CD4-positive, alpha-beta T cell treated with Interleukin-12 subunit alpha and Interleukin-12 subunit beta, for 1 hour (primary cell): ENCODE measurements at regions not wholly inside any gene's neighbourhood (a gene's known extent, or its start where the extent isn't known, plus 50 kb on each side); places are given as distances from the start of the nearest gene placed in this dataset.
"Not testable (repeated sequence)": the region's sequence is repeated elsewhere in the genome, so short reads cannot be mapped to it uniquely, and the experiment has no call there.

ENCODE experiments used
- DNase-seq: peaks from one replicate; pipeline ENCODE4 v3.0.0-alpha.2; 2020

DNA sequence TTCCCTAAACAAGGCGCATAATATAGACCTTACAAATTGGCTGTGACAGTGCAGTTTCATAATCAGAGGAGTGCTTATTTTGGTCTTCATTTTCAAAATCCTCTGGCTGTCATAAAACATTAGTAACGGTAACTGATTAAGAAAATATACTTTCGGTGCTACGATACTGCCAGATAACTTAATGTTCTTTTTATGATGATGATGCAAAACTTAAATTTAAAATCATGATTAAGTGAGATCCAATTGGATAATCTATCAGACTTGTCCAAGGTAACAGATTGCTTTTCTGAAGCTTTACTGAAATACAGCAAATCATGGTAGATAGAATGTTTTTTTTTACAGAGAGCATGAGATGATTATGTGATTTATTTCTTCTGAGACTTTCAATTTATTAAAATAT lies 364.2 kb upstream of the CNTN3 start:
- DNase-seq = no peak

DNA sequence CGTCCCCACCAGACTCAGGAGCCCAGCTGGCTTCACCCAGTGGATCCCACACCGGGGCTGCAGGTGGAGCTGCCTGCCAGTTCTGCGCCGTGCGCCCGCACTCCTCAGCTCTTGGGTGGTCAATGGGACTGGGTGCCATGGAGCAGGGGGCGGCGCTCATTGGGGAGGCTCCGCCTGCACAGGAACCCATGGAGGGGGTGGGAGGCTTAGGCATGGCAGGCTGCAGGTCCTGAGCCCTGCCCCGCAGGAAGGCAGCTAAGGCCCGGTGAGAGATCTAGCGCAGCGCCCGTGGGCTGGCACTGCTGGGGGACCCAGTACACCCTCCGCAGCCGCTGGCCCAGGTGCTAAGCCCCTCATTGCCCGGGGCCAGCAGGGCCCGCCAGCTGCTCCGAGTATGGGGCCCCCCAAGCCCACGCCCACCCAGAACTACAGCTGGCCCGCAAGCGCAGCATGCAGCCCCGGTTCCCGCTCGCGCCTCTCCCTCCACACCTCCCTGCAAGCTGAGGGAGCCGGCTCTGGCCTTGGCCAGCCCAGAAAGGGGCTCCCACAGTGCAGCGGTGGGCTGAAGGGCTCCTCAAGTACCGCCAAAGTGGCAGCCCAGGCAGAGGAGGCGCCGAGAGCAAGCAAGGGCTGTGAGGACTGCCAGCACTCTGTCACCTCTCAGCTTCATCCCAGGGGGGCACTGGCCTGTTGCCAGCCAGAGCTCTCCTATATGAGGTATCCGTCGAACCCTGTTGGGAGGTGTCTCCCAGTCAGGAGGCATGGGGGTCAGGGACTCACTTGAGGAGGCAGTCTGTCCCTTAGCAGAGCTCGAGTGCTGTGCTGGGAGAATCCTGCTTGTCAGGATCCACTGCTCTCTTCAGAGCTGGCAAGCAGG lies 370.8 kb upstream of the CNTN3 start:
- DNase-seq = not testable (repeated sequence)

DNA sequence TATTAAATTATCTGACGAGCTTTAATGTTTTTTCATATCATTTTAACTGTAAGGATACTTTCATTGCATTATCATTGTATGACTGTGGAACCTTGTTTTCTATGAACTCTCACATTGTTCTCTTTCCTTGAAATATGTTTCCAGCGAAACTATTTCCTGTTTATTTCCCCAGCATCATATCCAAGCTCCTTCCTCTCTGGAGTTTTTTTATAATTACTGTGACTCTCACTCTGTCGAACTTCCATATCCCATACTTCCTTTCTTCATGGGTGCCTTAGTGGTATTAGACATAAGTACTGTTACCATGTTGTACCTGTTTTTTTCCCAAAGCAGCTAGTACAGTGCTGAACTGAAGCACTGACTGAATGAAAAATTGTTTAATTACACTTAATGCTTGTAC lies 373.6 kb upstream of the CNTN3 start:
- DNase-seq = no peak

DNA sequence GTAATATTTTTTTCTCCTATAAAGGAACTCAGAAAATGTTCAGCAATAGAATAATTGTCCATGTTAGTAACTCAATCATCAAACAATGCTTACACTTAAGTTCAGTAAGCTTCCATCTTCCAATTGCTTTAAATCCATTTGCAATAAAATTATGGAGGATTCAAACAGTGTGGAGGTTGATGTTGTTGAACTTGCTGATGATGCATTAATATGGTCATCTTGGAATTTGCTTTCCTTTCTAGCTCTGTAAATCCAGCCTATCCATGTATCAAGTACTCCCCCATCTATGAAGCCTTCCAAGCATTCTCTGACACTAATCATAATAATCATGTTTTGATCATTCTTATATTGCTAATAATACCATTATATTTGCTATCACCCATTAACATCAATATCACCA lies 378.4 kb upstream of the CNTN3 start:
- DNase-seq = no peak

DNA sequence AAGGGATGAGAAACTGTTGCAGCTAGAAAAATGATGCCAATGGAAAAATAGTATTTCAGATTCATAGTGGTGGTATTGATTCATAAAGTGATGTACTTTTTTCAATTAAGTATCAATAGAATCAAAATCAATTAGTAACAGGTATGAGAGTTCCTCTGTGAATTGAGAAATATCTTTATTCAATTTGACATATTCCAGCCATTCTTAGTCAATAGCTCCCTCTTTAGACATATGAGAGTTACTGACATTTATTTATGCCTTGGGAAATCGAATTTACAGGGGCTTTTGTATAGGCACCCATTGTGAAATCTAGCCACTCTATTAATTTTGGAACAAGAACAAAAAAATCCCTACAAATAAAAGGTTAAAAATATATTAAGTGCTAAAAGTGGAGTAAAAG lies 386.9 kb upstream of the CNTN3 start:
- no peak for DNase-seq

DNA sequence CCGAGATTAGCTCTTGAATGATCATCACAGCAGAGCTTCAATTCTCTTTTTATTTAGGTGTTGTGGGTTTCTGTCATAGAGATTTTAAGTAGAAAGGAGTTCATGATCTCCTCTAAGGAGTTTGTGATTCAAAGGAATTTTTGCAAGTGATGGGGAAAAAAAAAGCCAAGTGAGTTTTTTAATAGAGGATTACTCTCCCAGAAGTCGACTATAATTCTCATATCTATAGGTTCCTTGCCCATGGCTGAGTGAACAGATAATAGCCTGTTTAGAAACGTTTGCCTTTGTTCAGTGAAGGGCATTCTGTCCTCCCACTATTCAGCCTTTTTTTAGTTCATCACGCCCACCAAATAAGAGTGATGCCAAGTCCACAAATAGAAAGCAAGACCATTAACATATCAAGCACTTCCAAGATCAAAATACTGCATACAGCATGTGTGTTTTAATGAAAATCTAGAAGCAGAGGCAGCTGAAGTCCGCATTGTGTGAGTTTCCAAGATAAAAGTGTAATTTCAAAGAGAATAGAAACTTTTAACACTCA lies 398.4 kb upstream of the CNTN3 start:
- DNase-seq = no peak

DNA sequence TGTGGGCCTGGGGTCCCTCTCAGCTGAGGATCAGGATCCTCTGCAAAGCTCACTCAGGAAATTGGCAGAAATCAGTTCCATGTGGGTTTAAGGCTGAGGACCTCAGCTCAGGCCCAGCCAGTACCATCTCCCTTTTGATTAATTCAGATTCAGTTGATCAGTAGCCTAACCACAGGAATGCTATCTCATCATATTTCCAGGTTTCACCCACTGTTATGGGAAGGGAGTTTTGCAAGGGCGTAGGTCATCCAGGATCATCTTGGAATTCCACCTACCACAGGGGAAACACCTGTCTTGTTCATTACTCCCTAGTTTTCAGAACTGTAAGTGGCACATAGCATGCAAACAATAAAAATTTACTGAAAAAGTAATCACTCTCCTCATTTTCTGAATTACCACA lies 399.5 kb upstream of the CNTN3 start:
- no peak for DNase-seq

DNA sequence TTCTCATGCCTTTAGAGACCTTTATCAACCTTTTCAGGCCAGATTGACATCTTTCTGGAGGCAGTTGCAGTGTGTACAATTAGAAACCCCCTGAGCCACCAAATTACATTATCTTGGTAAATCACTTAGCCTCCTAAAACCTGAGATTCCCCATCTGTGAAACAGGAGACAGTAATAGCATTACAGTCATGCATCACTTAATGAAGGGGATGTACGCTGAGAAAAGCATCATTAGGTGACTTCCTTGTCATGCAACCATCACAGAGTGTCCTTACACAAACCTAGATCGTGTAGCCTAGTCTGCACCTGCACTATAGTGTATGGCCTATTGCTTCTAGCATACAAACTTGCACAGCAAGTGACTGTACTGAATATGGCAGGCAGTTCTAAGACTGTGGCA lies 400.8 kb upstream of the CNTN3 start:
- no peak for DNase-seq

DNA sequence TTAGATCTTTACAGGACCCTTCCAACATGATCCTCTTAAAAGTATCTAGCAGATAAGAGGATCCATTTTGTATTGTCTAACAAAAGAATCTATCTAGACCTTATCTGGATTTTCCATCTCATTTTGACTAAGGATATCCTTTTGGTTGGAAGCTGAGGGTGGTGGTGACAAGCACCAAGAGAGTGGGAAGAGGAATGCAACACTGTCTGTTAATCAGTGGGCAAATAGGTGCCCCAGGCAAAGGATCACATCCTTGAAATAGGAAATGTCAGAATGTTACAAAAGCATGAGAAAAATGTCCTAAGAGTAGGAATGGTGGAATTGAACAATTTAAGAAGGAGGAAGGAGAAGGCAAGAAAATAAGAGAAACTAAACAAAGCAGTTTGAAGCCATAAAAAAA lies 420.7 kb upstream of the CNTN3 start:
- DNase-seq = no peak

DNA sequence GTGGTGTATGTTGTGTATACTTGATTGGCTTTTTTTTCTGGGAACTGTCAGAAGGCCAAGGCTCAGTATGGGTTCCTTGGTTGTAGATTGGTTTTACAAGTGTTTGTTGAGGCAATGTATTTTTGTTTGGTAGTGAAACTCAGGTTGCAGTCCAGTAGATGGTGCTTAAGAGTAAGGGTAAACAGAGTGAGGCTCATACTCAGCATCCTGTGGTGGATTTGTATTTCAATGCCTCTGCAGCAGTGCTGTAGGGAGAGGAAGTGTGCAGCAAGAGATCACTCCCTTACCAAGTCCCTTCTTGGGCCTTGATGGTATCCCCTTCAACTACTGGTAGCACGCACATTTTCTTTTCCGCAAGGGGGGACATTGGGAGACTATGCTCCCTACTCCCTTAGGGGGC lies 428.5 kb upstream of the CNTN3 start:
- DNase-seq = no peak

DNA sequence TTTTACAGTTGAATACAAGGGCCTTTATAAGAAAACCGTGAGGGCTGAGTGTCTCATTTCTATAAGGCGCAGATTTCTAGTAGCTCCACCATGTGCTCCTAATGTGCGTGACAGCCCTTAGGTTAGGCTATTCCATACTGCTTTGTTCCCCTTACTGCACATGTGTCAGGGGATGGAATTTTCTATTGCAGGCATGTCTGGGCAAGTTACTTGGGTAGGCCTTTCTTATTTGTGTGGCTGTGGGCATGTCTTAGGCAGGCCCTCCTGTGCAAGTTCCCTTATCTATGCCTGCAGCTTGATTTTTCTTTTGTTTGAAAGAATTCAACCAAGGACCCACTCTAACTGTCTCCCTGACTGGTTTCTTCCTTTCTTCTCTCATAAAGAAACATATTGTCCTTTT lies 434.2 kb upstream of the CNTN3 start:
- DNase-seq = no peak

DNA sequence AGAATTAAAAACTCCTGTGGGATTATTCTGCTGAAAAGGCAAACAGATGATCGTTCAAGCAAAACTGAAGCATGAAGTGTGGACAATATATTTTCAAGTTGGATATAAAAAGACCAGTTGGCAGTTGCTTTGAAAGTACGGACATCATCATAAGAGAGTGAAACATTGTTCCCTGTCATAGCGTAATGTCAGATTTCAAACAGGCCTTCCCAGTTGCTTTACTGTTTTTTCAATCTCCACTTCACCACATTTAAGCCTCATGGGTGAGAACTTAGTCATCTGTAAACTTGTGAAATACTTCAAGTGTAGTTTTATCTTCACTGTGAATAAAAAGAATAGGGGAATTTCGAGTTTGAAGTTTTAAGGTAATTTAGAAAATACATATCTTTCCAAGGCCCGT lies 435.1 kb upstream of the CNTN3 start:
- DNase-seq = no peak

DNA sequence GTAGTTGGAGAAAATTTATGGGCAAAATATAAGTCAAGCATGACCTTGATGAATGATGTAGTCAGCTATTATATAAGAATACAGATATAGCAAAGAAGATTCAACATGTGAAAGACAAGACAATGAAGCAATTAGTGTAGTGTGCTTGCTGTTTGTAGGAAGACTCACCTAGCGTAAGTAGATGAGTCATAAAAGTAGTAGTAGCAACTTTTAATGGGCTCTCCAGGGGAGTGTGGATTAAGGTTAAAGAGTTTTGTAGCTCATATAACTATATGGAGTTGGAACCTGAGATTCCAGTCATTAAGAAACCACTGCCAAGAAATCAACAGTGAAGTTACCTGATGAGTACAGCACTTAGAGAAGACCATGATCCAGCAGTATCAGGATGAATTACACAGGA lies 444.7 kb upstream of the CNTN3 start:
- no peak for DNase-seq

DNA sequence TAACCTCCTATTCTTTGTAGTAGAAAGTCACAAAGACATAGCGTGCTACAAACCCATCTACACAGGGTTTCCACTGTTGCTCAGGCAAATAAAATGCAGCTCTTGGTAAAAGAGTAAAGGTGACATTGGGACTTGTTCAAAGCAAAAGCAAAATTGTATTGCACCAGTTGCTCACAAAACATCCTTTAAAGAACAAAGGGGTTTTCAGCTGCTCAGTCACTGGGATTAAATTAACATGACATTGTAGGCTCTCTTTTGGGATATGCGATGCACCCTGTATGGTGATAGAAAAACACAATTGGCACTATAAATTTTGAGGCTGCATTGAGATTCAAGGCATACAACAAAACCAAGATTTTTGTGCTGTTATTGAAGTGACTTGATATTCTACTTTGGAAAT lies 447.3 kb upstream of the CNTN3 start:
- DNase-seq = no peak

DNA sequence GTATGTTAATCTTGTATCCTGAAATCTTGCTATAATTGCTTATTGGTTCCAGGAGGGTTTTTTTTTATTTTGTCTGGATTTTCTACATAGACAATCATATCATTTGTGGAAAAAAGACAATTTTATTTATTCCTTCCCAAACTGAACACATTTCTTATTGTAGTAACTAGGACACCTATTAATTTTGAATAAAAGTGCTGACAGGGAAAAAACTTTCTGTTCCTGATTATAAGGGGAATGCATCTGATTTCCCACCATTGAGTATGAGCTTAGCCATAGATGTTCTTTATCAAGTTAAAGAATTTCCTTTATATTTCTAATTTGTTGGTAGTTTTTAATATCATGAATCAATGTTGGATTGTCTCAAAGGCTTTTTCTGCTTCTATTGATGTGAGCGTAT lies 460.7 kb upstream of the CNTN3 start:
- no peak for DNase-seq

DNA sequence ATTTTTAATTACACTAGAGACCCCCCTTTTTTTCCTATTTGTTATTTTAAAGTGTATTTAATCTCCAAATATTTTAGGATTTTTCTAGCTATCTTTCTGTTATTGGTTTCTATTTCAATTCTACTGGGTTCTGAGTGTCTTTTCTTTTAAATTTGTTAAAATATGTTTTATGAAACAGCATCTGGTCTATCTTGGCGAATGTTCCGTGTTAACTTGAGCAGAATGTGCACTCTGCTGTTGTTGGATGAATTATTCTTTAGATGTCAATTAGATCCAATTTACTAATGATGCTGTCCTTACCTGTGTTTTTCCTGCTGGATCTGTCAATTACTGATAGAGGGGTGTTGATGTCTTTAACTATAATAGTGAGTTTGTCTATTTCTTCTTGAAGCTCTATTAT lies 462.0 kb upstream of the CNTN3 start:
- DNase-seq = no peak

DNA sequence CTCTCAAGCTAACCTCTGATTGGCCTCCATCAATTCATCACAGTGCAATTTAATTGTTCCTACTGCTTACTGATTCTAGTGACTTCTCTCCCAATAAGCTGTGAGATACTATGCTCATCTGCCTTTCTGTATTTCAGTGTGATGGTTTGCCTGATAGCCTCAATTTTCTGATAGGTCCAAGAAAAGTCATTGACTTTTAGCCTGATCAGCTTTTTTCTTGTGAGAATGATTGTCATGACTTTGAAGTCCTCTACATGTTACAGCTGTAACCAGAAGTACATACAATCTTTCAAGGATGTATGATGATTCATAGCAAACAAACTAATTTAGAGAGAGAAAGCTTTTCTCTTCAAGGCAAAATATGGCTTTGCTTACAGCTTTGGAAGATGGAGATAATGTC lies 463.8 kb upstream of the CNTN3 start:
- DNase-seq = no peak

DNA sequence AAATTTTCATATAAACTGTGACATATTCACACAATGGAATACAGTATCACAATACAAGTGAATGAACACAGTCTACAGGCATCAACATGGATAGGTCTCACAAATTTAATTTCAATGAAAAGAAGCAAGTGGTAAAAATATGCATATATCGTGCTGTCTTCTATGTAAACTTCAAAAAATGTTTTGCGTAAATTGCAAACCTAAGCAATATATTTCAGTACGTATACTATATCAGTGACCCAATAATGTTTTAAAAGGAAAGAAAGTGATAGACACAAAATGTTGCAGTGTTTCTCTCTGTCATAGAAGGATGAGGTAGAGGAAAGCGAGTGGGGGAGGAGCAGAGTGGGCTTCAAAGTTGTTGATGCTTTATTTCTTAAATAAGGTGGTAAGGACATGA lies 468.4 kb upstream of the CNTN3 start:
- DNase-seq = no peak

DNA sequence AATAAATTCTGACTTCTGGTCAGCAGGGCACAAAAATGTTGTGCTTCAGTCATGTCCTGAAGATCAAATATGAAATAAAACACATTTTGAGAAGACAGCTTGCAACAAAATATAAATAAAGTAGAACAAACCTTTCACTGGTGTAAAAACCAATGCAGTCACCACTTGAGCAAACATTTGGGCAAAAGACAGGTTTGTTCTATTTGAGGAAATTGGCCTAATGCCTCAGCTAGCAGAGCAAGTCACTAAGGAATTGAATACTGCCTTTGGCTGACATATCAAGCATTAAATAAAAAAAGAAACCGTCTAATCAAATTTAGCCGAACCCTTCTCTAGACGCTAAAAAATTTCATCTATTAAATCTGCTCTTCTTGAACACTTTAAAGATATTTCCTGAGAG lies 475.4 kb upstream of the CNTN3 start:
- no peak for DNase-seq

DNA sequence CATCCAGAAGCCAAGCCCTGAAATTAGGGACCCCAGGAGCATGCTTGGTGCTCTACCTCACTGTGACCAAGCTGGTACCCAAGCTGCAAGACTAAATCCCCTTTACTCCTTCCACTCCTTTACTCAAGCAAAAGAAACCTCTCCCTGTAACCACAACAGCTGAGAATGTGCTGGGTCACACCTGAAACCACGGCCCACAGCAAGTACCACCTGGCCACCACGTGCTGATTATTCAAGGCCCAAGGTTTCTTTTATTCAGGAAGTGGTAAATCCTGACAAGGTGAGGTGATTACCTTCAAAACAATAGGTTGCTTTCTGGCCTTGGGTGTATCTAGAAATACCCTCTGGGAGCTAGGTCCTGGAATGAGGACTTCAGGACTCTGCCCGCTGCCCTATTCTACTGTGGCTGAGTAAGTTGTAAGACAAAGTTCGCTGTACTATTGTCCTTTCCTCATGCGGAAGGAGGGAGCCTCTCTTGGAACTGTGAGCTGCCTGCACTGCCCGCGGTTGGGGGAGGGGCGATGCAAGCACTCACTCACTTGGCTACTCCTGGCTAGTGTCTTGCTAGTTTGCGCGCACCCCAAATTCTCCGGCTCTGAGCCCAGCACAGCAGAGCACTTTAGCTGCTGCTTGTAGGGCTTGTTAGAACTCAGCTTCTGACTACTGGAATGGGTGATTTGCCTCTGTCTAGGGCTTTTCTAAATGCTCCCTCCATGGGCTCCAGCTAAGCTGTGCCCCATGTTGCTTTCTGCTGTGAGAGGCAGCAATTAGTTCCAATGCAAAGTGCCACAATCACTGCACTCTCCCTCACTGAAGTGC lies 487.1 kb upstream of the CNTN3 start:
- no peak for DNase-seq

DNA sequence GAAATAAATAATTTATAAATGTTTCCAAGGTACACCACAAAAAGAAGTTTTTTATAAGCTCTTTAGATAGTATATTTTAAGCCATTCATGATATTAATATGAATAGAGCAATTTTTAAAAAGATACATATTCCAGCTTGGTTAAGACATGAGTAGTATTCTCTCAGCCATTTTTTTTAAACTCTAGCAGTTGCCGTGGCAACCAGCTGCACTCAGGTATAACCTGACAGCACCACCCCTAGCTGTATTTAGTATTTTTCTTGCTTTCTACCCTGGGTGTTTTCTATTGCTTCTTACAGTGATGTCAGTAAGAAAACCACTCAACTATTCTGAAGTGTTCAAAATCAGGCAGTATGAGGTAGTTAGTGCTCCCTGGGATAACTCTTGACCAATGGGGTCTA lies 496.3 kb upstream of the CNTN3 start:
- no peak for DNase-seq

DNA sequence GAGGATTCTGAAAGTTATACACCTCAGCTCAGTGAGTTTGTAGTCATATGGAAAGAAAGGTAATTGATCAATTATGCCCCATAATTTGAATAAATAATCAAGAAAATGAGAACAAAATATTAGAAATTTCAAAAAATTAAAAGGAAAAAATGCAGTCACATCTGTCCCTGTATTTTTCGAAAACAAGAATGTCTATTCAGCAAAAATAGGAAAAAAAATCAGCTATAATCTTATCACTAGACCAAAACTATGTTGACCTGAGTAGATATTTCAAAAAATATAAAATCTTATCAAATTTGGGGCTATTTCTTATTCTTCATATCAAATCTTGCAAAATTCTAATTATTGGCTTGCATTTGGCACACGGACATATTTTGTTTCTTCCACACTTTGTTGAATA lies 501.2 kb upstream of the CNTN3 start:
- DNase-seq = no peak

DNA sequence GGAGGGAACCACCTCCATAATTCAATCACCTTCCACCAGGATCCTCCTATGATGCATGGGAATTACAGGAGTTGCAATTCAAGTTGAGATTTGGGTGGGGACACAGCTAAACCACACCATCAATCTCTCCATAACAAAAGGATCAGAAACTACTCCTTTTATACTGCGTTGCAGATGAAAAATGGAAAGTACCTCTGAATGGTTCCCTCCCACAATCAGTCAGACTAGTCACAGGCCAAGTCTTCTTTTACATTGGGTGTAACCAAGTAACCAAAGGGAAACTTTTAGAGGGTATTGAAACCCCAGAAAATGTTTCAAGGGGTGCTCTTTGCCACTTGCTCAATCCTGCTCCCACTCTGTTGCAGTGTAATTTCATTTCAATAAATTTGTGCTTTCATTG lies 504.3 kb upstream of the CNTN3 start:
- no peak for DNase-seq

DNA sequence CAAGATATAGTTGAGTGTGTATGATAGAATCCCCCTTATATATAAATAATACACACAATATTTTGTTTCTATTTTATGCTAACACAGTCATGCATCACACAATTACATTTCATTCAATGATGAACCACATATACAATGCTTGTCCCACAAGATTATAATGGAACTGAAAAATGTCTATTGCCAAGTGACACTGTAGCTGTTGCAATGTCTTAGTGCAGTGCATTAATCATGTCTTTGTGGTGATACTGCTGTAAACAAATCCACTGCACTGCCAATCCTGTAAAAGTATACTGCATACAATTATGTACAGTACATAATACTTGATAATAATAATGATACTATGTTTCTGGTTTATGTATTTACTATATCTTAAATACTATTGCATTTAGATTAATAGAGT lies 512.1 kb upstream of the CNTN3 start:
- DNase-seq = no peak
